ENCODE measurements at regions not wholly inside any gene's neighbourhood (a gene's known extent, or its start where the extent isn't known, plus 50 kb on each side); places are given as distances from the start of the nearest gene placed in this dataset.

DNA sequence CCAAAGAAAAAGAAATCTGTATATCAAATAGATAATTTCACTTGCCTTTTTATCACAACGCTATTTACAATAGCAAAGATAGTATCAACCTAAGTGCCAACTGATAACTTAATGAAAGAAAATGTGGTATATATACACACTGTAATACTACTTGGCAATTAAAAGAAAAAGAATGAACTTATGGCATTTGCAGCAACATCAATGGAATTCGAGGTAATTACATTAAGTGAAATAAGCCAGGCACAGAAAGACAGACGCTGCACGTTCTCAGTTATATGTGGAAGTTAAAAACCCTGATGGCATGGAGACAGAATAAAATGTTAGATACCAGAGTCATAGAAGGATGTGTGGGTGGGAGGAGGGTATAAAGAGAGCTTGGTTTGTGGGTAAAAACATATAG lies 1260.5 kb upstream of the PCDH9 start:
- TF ChIP-seq POLR2AphosphoS5 (IDR thresholded peaks at IDR 0.05) (no peak), POLR2A (IDR thresholded peaks at IDR 0.05) (no peak)
- TF ChIP-seq, protein P1, sequence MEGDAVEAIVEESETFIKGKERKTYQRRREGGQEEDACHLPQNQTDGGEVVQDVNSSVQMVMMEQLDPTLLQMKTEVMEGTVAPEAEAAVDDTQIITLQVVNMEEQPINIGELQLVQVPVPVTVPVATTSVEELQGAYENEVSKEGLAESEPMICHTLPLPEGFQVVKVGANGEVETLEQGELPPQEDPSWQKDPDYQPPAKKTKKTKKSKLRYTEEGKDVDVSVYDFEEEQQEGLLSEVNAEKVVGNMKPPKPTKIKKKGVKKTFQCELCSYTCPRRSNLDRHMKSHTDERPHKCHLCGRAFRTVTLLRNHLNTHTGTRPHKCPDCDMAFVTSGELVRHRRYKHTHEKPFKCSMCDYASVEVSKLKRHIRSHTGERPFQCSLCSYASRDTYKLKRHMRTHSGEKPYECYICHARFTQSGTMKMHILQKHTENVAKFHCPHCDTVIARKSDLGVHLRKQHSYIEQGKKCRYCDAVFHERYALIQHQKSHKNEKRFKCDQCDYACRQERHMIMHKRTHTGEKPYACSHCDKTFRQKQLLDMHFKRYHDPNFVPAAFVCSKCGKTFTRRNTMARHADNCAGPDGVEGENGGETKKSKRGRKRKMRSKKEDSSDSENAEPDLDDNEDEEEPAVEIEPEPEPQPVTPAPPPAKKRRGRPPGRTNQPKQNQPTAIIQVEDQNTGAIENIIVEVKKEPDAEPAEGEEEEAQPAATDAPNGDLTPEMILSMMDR (IDR thresholded peaks at IDR 0.05): no peak
